ENCODE measurements at regions not wholly inside any gene's neighbourhood (a gene's known extent, or its start where the extent isn't known, plus 50 kb on each side); places are given as distances from the start of the nearest gene placed in this dataset.

- no peak for DNase-seq
- no peaks in the 10 kb centered on the region for H3K27me3 Mint-ChIP-seq
- no peaks in the 10 kb centered on the region for H3K9me3 Mint-ChIP-seq
- CTCF ChIA-PET: no interaction called here
- no peak overlapping the region for H3K4me3 Mint-ChIP-seq
- no peak overlapping the region for H3K27ac Mint-ChIP-seq
- H3K4me1 Mint-ChIP-seq: no peaks in the 10 kb centered on the region
- POLR2A ChIA-PET: no interaction called here
- no peaks in the 10 kb centered on the region for H3K36me3 Mint-ChIP-seq (ENCODE audit: low read depth)
Measured at GRCh38 chrX:11050013-11050412, 61.1 kb upstream of the HCCS start.

GRCh38 chrX:11053351-11053750 lies 57.8 kb upstream of the HCCS start:
- ChIA-PET CTCF (no interaction called here), POLR2A (no interaction called here)
- DNase-seq: no peak
- Mint-ChIP-seq H3K4me1 (no peaks in the 10 kb centered on the region), H3K27ac (no peak overlapping the region), H3K36me3 (ENCODE audit: low read depth) (no peaks in the 10 kb centered on the region), H3K9me3 (no peaks in the 10 kb centered on the region), H3K27me3 (no peaks in the 10 kb centered on the region), H3K4me3 (no peak overlapping the region)

- Mint-ChIP-seq H3K36me3 (ENCODE audit: low read depth) (no peaks in the 10 kb centered on the region), H3K4me1 (no peaks in the 10 kb centered on the region), H3K27ac (no peak overlapping the region), H3K4me3 (no peak overlapping the region), H3K27me3 (no peaks in the 10 kb centered on the region), H3K9me3 (no peaks in the 10 kb centered on the region)
- DNase-seq: no peak
- ChIA-PET POLR2A (no interaction called here), CTCF (no interaction called here)
Measured at GRCh38 chrX:11056322-11057176, 54.6 kb upstream of the HCCS start.

- H3K36me3 Mint-ChIP-seq (ENCODE audit: low read depth): no peaks in the 10 kb centered on the region
- H3K4me1 Mint-ChIP-seq: no peaks in the 10 kb centered on the region
- no peaks in the 10 kb centered on the region for H3K27me3 Mint-ChIP-seq
- no peaks in the 10 kb centered on the region for H3K9me3 Mint-ChIP-seq
- no peak for DNase-seq
- H3K4me3 Mint-ChIP-seq: no peak overlapping the region
- ChIA-PET POLR2A (no interaction called here), CTCF (no interaction called here)
- no peak overlapping the region for H3K27ac Mint-ChIP-seq
Measured at GRCh38 chrX:11059933-11060332, 51.2 kb upstream of the HCCS start.

All from activated CD4-positive, alpha-beta memory T cell treated with anti-CD3 and anti-CD28 coated beads, Interleukin-2, amount 10 ng/mL, durations not matched to agents 7 days and 5 days (primary cell).